Pulmonary artery endothelial cell (primary cell): ENCODE measurements at regions not wholly inside any gene's neighbourhood (a gene's known extent, or its start where the extent isn't known, plus 50 kb on each side); places are given as distances from the start of the nearest gene placed in this dataset.
"Not testable (repeated sequence)": the region's sequence is repeated elsewhere in the genome, so short reads cannot be mapped to it uniquely, and the experiment has no call there.

Source experiments
- DNase-seq: peaks from one replicate; pipeline ENCODE4 v3.0.0-alpha.2; 2011; ENCODE audit warnings: low read depth, low spot score

GRCh38 chr7:142603870-142604448 is 145.3 kb upstream of the PRSS1 start:
- DNase-seq, result no peak

- no peak for DNase-seq
Observed at GRCh38 chr7:142602756-142603155, 146.5 kb upstream of the PRSS1 start.

DNA sequence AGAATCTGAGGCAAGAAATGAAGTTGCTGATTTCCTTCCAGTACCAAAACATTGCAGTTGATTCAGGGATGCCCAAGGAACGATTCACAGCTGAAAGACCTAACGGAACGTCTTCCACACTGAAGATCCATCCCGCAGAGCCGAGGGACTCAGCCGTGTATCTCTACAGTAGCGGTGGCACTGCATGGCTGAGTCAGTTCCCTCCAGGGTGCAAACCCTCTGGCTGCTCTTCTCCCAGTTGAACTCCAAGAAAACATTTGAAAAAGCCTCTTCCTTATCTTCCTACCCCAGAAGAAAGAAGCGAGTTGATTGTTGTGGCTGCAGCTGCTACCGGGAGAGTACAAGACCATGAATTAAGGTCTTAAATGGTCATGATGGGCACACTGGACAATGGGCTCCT is 147.1 kb upstream of the PRSS1 start:
- DNase-seq, result no peak

DNA sequence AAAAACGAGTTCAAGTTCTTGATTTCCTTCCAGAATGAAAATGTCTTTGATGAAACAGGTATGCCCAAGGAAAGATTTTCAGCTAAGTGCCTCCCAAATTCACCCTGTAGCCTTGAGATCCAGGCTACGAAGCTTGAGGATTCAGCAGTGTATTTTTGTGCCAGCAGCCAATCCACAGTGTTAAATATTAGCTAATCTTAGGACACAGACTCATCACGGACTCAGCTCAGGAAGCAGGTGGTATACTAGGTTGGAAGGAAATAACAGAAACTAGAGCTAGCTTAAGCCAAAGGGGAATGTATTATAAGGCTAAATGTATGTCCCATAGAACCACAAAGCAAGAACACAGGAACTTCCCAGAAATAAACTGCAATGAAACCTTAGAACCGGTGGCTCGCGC is 151.0 kb upstream of the PRSS1 start:
- no peak for DNase-seq

GRCh38 chr7:142597547-142597946 is 151.7 kb upstream of the PRSS1 start:
- no peak for DNase-seq

DNA sequence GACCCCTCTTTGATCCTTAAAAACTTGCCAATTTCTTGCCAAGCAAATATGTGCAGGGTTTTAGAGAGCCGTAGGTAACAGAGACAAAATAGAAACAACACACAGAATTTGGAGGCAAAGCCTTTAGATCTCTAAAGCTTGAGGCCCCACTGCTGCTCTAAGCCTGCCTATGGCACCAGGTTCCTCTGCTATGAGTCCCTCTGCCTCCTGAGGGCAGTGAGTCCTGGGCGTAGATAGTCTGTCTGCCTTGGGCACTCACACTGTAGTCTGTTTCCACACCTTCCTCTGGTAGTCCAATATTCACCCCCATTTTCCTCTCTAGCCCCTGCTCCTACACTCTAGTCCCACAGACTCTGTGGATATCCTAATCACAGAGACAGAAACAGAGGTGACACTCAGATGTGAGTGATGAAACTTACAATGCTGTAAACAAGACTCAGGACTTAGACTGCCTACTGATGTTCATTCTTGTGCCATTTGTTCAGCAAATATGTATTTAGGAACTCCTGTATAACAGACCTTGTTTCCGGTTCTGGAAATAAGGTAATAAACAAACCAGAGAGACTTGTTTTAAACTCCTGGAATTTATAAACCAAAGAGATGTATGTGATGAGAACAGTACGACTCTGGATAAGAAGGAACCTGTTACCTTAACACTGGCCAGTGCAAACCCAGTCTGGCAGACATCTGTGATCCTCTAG is 153.3 kb upstream of the PRSS1 start:
- no peak for DNase-seq

GRCh38 chr7:142594078-142594477 is 155.2 kb upstream of the PRSS1 start:
- no peak for DNase-seq

DNA sequence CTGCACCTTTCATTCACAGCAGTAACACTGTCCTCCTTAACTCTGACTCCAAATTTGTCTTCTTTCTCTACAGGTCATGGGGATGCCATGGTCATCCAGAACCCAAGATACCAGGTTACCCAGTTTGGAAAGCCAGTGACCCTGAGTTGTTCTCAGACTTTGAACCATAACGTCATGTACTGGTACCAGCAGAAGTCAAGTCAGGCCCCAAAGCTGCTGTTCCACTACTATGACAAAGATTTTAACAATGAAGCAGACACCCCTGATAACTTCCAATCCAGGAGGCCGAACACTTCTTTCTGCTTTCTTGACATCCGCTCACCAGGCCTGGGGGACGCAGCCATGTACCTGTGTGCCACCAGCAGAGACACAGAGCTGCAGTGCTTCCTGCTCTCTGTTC is 156.2 kb upstream of the PRSS1 start:
- DNase-seq, result no peak

DNA sequence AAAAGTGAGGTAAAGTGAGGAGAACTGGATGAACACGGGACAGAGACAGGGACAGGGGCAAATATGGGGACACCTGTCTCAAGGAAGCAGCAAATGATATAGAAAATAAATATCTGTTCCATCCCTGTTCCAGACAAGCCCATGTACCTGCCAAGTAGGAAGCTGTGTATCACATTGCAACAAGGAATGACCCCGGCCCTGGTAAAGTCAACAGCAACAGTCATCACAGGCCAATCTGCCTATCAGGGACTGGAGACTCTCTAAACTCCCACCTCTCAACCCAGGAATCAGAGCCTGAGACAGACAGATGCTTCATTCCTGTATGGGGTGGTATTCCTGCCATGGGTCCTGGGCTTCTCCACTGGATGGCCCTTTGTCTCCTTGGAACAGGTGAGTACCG is 156.6 kb upstream of the PRSS1 start:
- DNase-seq, result no peak

DNA sequence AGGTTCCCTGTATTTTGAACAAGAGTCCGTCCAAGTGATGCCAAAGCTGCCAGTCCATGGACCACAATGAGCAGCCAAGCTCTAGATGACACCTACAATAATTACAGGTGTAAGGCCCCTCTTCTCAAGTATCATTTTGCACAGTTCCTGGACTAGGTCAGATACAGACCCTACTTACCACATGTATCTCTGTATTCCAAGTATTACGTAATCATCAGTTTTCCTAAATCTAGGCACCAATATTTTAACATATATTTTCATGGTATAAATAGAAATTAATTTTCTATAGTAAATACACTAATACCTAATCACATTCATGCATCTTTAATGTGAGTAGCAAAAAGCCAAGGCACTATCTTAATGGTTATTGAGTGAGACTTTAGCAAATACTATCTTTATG is 157.0 kb upstream of the PRSS1 start:
- DNase-seq, result no peak

- no peak for DNase-seq
Observed at GRCh38 chr7:142590830-142591457, 158.3 kb upstream of the PRSS1 start.

GRCh38 chr7:142590077-142590476 is 159.2 kb upstream of the PRSS1 start:
- DNase-seq, result no peak

DNA sequence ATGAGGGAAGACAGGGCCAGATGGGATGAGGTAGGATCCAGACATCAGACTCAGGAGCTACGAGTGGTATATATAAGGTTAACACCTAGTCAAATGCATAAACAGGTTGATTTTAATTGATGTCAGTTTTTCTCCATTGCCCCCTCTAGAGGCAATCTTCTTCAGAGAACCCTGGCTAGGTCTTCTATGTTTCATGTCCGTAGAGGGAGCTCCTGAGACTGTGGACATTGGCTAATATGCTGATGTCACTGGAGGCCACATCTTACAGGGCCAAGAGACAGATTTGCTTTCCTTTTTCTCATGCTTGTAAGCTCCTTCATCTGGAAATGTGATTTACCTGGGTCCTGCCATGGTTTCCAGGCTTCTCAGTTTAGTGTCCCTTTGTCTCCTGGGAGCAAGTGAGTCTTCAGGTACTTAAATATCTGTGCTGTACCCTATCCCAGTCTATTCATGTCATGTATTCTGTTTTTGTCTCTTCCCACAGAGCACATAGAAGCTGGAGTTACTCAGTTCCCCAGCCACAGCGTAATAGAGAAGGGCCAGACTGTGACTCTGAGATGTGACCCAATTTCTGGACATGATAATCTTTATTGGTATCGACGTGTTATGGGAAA is 161.6 kb upstream of the PRSS1 start:
- no peak for DNase-seq

GRCh38 chr7:142586611-142587010 is 162.7 kb upstream of the PRSS1 start:
- DNase-seq, result no peak

DNA sequence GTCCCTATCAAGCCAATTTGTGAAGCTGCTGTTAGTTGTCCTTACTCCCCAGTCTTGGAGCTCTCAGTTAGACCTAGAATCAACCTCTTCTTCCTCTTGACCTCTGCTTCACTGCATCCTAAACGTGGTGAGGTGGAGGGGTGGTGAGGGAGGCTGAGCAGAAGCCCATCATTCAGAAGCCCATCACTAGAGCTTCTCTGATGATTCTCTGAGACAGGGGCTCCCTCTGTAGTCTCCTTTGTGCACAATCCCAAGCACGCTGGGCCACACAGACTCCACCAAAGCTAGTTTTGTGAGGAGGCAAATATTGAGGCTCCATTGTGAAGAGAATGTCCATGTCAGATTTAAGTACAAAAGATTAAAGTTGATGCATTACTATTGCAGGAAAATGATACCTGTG is 163.8 kb upstream of the PRSS1 start:
- DNase-seq, result no peak

DNA sequence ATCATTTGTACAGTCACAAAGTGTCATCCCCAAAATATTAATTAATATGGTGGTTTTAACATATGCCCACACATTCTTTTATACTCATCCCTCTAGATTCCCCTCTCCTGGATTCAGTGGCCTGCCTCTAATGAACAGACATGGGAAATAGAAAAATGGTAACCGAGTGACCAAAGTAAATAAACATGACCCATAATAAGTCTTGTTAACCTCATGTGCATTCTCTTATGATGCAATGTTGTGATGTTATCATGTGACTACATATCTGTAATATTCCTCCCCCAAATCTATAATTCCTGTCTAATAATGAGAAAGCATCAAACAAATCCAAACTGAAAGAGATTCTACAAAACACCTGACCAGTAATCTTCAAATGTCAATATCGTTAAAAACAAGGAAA is 164.5 kb upstream of the PRSS1 start:
- no peak for DNase-seq

- DNase-seq, result no peak
Observed at GRCh38 chr7:142583446-142583845, 165.8 kb upstream of the PRSS1 start.

GRCh38 chr7:142582351-142582750 is 166.9 kb upstream of the PRSS1 start:
- DNase-seq, result no peak

DNA sequence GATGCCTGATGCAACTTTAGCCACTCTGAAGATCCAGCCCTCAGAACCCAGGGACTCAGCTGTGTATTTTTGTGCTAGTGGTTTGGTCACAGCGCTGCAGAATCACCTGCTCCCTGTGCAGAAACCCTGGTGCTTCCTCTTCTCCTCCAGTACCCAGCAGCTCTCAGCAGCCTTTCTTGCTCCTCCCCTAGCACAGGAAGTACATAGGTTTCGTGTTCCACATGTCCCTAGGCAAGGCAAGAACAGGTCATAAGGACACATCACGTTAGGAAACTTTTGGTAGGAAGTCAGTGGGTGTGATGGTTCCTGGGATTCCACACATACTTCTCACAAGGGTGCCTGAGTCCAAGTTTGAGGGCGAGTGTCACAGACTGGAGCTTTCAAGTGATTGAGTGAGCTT is 167.9 kb upstream of the PRSS1 start:
- DNase-seq, result no peak

- no peak for DNase-seq
Observed at GRCh38 chr7:142579946-142580345, 169.3 kb upstream of the PRSS1 start.

DNA sequence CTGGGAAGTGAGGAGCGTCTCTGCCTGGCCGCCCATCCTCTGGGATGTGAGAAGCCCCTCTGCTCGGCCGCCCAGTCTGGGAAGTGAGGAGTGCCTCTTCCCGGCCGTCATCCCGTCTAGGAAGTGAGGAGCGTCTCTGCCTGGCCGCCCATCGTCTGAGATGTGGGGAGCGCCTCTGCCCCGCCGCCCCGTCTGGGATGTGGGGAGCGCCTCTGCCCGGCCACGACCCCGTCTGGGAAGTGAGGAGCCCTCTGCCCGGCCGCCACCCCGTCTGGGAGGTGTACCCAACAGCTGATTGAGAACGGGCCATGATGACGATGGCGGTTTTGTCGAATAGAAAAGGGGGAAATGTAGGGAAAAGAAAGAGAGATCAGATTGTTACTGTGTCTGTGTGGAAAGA is 173.9 kb upstream of the PRSS1 start:
- DNase-seq, result not testable (repeated sequence)

- DNase-seq, result no peak
Observed at GRCh38 chr7:142571581-142571980, 177.7 kb upstream of the PRSS1 start.

DNA sequence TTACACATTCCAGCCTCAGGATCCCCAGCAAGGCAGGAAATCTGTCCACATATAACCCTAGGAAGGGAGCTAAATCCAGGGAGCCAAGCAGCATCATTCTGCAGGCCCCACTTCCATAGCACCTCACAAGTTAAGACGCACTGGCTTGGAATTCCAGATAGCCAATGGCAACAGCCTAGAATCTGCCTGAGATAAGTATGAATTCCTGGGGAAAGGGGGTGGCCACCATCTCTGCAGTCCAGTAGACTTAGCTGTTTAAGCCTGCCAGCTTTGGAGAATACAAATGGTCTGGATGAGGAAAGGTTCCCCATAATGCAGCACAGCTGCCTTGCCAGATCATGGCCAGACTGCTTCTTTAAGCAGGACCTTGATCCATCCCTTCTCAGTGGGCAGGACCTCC is 179.4 kb upstream of the PRSS1 start:
- no peak for DNase-seq
